ENCODE measurements at regions not wholly inside any gene's neighbourhood (a gene's known extent, or its start where the extent isn't known, plus 50 kb on each side); places are given as distances from the start of the nearest gene placed in this dataset.

DNA sequence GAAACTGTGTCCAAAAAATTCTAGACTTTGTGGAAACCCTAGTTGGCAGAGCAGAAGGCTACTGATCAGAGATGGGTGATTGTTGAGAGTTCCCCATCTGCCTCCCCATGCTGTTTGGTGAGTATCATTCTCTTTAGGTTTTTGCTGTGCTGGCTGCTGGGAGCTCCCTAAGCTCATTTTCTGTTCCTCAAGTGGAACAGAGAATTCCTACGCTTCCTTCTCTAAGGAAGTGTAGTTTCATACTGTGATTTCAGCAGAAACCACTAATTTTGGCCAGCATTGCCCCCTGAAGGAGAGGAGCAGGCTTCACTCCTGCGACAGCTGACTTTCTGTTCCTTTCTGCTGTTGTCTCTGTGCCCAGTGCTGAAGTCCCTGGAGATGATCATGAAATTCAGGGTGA is 355.3 kb upstream of the NPVF start:
- no peak for TF ChIP-seq POLR2A (IDR thresholded peaks at IDR 0.05)
- TF ChIP-seq, protein P1, sequence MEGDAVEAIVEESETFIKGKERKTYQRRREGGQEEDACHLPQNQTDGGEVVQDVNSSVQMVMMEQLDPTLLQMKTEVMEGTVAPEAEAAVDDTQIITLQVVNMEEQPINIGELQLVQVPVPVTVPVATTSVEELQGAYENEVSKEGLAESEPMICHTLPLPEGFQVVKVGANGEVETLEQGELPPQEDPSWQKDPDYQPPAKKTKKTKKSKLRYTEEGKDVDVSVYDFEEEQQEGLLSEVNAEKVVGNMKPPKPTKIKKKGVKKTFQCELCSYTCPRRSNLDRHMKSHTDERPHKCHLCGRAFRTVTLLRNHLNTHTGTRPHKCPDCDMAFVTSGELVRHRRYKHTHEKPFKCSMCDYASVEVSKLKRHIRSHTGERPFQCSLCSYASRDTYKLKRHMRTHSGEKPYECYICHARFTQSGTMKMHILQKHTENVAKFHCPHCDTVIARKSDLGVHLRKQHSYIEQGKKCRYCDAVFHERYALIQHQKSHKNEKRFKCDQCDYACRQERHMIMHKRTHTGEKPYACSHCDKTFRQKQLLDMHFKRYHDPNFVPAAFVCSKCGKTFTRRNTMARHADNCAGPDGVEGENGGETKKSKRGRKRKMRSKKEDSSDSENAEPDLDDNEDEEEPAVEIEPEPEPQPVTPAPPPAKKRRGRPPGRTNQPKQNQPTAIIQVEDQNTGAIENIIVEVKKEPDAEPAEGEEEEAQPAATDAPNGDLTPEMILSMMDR (IDR thresholded peaks at IDR 0.05), result no peak

All from adrenal gland (tissue), 5 donors.